Stimulated activated naive CD4-positive, alpha-beta T cell (primary cell): ENCODE measurements at regions not wholly inside any gene's neighbourhood (a gene's known extent, or its start where the extent isn't known, plus 50 kb on each side); places are given as distances from the start of the nearest gene placed in this dataset.
"Not testable (repeated sequence)": the region's sequence is repeated elsewhere in the genome, so short reads cannot be mapped to it uniquely, and the experiment has no call there.

Source experiments
- DNase-seq, 6 experiments: peaks; one replicate each; lab custom pipeline; 2025; lab: John Stamatoyannopoulos, UW

DNA sequence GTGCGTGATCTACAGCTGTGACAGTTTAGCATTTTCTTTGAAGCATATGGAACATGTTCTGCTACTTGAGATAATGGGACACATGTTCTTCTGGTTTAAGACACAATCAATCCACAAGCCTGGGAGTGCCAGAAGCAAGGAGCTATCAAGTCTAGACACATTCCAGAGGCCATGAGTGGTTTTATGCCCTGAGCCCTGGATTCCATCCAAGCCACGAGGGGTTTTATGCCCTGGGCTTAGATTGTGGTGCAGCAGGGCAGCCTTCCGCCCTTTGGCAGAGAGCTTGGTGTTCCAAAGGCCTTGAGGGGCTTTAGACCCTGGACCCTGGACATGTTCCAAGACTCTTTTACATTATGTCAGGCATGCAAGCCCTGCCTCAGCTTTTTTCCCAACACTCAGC is 1289.6 kb upstream of the SLC39A10 start:
- DNase-seq, result not testable (repeated sequence)

DNA sequence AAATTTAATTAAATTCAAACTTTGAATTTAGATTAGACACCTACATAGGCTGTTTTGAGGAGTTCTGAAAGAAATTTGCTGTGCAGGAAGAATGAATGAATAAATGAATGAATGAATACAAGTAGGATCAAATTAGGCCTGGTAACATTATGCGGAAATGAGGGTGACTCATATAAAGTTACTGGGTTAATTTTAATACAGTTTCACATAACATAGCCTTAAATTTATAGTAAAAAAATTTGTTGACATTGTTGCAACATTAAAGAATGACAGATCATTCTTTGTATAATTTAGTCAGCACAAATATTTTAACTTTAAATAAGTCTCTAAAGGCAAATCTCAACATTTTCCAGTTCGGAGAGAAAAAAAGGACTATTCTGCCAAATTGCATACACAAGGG is 1293.1 kb upstream of the SLC39A10 start:
- DNase-seq, result no peak

DNA sequence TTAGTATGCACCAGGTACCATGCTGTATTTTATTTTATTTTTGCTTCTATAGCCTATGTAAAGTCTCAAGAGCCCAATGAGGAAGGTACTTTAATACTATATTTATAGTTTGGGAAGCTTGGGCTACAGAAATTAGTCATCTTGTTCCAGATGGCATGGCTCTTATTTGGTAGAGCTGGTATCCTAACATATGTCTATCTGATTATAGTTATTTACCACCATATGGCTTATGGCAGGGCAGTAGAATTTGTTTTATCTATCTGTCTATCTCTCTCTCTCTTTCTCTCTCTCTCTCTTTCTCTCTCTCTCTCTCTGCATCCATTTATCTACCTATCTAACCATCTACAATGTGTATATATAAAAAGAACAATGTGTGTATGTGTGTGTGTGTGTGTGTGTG is 1293.7 kb upstream of the SLC39A10 start:
- DNase-seq, result no peak

DNA sequence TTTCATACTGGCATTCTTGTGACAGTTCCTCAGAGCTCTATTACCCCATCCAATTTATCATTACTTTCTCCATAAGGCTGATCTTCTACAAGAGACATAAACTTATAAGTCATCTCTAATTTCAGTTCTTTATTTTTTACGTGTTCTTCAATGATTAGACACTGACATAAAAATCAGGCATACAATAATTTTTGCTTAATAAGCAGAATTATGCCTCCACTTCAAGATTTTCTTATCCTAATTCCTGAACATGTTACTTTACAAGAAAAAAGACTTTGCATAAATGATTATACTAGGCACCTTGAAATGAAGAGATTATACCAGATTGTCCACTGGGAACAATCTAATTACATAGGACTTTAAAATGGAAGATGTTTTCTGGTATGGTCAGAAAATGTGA is 1304.5 kb upstream of the SLC39A10 start:
- no peak for DNase-seq

DNA sequence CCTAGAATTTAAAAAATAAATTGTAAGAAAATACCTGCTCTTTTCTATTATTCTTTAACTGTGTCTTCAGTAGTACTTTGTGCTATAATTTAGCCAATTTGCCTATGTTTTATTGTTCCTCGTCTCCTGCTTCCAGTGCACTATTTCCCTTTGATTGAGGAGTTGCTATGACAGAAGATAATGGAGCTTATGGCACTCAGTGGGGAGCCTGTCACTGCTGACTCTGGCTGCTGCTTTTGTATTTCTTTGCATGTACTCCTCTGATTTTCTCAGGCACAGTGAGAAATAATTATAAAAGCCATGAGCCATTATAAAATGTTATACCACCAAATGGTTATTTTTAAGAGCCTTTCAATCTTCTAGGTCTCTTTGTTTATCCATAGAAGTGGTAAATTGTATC is 1310.8 kb upstream of the SLC39A10 start:
- no peak for DNase-seq

DNA sequence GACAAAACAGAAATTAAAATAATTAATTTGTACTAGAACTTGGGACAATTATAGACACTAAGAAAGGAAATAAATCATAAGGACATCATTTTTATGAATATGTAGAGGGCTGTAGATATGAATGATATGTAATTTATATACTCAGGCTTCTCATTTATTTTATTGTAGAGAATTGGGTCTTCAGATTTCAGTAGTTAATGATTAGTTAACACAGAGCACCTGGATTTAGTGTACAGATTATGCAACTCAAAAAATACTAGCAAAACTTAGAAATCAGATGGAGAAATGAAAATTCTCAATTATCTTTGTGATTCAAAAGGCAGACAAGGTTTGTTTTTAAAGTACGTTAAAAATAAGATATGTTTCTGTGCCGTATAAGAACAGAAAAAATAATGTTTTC is 1311.7 kb upstream of the SLC39A10 start:
- no peak for DNase-seq

DNA sequence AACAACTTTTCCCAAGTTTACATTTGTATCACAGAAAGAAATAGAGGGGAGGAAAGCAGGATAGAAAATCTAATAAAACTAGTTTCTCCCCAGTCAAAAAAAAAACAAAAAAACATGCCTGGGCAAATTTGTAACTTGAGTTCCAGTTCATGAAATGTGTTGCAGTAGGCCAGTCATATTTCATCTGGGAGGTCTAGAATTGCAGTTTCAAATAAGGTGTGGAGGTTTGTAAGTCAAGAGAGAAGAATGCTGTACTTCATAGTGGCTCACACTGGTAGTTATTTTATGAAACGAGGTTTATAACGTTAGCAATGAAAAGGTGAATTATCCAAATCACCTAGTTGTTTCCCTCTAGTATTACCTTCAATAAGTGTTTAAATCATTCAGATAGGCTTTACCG is 1313.9 kb upstream of the SLC39A10 start:
- no peak for DNase-seq

DNA sequence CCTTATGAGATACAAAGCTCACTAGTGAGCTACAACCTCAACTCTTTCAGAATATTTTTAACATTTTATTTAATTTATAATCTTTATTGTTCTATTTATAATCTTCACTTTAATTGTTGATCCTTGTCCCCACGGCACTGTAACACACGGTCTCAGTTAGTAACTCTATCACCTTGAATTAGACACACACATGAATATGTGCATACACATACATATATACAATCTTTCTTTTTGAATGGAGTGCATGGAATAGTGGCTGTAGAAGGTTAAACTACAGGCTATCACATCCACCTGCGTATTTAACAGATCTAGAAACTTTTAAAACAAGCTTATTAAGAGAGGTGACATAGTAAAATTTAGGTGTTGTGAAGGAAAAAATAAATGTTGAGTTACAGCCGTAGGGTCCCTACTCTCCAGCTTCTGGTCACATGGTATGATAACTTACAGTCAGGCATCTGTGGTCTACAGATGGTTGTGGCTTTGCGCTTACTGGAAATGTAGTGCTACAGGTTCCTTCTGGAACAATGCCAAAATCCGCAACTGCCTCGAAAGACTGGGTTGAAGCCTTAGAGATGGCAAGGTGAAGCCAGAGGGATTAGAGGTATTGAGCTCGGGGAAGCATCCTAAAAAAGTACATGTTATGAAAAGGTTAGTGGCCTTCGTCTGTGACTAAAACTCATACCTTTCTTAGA is 1324.1 kb upstream of the SLC39A10 start:
- DNase-seq, result no peak

DNA sequence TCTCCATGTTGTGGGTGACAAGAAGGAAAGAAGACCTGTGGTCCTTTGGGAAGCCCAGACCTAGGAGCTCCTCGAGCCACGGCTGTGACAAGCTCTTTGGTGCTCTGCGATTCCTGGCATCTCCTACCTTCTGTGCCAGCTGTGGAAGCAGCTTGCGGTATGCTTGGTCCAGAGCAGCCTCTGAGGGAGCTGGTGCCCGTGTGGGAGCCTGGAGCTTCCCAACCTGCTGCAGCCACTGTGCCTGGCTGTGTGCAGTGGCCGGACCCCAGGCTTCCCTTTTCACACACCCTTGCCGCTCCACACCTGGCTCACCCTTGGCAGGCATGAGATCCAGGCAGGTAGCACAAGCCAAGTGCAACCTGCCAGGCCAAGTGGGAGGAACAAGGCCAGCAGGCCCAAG is 1328.6 kb upstream of the SLC39A10 start:
- no peak for DNase-seq

DNA sequence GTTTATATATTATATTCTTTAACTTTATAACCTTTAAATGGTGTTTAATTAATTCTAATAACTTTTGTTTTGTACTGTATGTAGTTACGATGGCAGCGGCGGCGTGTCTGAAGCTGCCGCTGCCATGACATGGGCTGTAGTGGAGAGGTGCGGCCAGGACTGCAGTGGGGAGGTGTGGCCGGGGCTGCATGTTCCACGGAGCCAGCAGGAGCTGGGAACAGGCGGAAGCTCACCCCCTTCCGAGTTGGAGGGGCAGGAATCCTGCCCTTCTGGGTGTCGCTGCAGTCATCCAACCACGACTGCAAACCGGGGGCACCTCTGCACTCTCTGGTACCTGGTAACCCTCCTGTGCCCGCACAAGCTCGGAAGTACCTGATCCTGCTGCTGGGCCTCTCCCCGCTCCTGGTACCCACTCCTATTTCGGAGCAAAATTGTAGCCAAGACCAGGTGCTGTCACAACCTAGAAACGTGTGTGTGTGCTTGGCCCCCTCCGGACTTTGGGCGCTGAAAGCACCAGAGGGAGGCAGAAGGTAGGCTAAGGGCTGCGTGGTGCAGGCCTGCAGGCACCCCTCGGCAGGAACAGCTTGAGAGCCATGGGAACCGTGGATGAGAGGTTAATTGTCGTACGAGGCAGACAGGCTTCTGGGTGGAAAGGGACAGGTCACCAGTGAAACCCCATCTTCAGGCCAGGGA is 1329.7 kb upstream of the SLC39A10 start:
- DNase-seq, result no peak

DNA sequence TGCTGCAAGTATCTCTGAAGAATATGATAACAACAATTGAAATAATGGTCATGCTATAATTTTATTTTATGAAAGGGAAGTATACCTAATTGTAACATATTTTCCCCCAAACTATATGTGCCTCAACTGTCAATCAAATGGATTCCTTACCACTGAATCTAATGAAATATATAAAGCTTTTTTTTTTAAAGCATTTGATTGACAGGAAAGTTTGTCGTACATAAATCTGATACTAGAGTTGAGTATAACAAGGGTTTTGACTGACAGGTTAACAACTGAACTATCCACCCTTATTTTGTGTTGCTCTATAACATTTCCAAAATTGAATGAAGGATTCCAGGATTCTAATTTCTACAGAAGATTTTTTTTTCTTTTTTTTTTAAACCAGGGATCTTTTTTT is 1333.3 kb upstream of the SLC39A10 start:
- no peak for DNase-seq

DNA sequence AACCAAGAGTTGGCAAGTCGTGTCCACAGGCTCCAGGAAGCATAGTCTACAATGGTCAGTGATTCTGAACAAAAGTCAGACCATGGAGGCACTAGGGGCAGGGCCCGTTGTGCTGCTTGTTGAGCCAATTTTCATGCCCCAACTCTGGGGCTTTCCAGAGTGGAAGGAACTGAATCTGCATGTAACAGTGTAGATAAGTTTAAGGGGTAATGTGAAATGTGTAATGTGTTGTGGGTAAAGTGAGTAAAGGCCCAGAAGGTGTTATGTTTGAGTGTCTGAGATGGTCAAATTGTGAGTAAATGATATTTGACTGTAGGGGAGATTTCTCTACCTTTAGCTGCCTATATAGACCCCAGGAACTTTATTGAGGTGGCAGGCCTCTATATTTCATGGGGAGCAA is 1336.5 kb upstream of the SLC39A10 start:
- no peak for DNase-seq

DNA sequence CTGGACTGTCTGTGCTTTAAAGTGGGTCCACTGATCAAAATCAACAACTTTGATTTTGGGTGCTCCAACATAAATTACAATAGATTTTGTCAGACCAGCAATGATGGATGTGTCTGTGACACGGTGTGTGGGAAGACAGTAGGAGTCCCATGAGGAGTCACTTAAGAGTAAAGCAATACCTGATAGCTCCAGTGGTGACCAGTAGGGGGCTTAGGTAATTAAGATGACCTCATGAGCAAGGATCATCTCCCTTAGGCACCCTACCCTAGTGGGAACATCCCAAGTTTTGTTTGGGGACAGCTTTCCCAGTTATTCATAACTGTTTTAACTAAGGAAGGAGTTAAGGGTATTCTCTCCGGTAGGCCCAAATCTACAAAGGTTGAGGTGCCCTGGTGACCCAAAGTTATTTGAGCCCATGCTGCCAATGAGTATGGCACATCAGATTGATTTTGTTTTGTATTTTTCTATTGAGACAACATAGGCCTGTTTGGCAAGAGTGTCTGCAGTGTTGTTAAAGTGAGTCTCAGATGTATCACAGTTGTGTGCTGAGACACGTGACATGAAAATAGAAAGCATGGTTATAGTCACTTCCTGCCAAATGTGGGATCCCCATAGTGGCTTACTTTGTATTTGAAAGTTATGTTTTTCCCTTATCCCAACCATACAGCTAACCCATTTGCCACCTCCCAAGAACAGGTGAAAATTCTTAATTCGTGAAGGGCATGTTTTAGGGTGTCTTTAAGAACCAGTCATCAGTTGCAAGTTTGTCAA is 1337.6 kb upstream of the SLC39A10 start:
- no peak for DNase-seq

DNA sequence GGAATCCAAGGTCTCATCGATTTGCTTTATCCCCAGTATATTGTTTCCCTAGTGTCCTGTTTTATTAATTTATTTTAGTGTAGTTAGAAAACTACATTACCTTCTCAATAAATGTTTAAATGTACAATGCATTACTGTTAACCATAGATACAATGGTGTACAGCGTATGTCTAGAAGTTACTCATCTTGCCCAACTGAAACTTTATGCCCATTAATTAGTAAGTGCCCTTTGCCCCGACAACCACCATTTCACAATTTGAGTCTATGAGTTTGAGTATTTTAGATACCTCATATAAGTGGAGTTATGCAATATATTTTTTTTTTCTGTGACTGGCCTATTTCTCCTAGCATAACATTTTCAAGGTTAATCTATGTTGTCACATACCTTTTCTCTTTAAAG is 1343.0 kb upstream of the SLC39A10 start:
- DNase-seq, result no peak

DNA sequence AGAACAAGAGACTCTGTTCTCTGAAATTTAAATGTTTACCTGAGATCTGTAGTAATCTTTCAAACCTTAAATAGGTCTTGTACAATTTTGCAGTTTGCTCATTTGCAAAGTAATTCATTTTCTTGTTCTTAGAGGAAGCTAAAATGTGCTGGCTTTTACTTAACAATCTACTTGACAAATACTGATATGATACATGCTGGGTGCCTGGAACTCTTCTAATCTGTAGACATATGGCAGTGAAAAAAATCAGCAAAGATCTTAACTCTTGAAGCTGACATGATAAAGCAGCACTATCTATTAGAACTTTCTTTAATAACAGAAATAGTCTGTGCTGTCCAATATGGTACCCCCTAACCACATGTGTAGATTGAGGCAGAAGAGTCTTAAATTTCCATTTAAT is 1352.8 kb upstream of the SLC39A10 start:
- no peak for DNase-seq

DNA sequence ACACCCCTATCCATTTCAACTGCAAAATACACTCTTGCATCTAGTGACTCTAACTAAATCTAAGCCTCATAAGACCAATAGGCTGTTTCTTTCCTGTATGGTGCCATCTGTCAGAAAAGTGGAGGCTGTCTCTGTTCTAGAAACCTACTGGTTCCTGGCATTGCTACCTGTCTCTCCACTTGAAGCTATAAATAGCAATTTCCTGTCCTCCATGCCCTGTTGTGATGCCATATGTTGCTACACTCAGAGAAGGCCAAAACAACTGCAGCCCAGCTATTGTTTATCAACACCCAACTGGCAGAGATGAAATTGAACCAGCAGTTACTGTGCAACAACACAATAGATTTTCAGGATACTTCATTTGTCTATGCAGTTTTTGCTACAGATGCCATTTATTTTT is 1355.1 kb upstream of the SLC39A10 start:
- DNase-seq, result no peak

DNA sequence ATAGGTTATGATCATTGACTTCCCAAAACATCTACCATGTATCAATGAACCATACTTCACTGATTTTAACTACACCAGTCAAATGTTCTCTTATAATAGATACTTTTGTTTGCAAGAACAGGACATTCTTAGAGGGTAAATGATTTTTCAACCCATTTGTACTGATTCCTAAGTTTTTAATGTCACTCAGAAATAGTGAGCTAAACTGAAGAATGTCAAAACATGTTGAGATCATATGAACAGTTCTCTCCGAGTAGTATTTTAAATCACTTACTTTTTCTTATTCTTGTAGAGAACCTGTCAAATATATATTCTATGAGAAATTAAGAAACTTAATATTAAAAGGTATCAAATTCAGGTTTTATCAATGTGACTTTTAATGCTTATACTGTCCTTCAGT is 1362.9 kb upstream of the SLC39A10 start:
- no peak for DNase-seq

DNA sequence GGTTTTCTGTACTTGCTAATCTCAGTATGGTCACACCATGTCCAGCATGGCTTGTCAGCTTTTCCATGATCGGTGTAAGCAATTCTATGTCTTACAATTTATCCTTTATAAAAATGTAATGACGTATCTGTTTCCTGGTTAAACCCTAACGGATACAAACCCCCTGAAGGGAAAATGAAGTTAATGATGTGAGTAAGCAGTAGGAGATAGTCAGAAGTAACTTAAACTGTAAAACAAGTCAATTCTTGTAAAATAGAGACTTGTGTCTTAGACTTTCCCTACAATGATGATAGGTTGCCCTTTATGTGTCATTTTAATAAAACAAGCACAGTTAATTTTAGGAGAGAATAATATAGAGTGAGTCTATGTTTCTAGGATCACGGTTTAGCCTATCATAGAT is 1365.9 kb upstream of the SLC39A10 start:
- DNase-seq, result no peak

DNA sequence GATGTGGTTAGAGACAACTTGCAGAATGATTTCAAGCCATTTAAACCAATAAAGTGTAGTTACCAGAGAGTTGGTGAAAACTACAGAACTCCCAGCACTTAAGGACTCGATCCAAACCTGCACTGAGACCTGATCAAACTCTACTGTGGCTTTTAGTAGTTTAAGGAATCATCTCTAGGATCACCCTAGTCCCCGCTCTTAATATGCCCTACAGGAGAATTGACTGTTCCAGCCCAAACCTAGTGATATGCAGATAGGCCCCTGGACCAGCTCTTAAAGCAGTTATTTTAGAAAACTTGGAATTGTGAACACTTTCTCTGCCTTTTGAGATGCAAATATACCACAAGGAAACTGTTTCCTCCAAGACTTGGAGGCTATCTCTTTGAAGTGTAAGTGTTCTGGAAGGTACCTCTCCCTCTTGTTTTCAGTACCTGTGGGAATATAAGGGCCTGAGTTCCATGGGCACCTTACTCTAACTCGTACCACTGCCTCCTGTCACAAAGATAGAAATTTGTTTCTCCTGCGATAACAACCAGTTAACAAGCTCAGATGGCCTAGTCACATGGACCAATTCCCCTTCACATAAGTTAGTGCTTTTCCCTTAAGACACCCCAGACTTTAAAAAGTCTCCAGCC is 1367.2 kb upstream of the SLC39A10 start:
- no peak for DNase-seq

DNA sequence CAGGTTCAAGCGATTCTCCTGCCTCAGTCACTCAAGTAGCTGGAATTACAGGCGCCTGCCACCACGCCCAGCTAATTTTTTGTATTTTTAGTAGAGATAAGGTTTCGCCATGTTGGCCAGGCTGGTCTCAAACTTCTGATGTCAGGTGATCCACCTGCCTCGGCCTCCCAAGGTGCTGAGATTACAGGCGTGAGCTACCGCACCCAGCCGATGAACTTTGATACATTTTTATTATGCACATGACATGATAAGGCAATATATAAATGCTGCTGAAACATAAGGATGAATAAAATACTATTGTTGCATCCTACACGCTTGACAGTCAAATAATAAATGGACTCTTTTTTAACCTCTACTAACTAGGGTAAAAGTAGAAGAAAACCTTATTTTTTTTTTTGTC is 1380.4 kb upstream of the SLC39A10 start:
- not testable (repeated sequence) for DNase-seq

DNA sequence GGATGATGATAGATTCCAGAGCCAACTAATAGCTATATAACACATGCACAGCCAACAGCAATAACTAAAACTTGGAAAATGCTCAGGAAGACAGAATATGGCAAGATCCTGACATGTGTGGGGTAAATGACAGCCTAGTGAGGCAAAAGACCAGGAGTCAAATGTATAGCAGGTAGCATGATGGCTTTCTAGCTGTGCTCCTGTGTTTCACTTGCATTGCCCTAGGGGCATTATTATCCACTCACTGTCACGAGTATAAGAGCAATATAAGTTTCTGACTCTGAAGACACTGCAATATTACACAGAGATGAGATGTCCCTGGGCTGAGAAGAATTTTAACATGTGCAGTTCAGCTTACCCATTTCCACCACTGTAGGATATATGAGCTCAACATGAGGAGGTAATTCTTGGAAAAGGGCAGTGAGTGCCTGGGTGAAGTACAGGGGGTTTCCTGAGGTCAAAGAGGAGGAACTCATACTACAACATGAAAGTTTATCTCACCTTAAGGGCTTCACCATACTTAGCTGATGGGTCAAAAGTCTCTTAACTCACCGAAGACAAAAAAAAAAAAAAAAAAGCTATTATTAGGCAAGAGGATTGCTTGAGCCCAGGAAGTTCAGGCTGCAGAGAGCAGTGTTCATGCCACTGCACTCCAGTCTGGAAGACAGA is 1385.6 kb upstream of the SLC39A10 start:
- DNase-seq, result no peak

DNA sequence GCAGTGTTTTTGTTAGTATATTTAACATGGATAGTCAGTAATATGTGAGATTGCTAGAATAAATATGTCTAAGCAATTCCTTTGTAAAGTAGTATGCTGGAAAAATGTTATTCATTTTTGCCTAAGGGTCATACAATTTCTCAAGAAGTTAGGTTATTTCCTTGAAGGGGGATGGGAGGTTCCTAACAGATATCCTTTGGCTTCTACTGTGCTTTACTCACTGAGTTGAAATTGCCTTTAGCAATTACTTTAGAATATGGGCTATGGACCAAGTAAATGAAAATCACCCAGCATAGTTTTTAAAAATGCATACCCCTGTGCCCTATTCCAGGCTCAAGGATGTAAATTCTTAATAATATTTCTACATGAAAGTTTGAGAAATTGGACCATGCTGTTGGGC is 1386.4 kb upstream of the SLC39A10 start:
- DNase-seq, result no peak
